Tibial nerve (tissue), 4 donors: ENCODE measurements at regions not wholly inside any gene's neighbourhood (a gene's known extent, or its start where the extent isn't known, plus 50 kb on each side); places are given as distances from the start of the nearest gene placed in this dataset.

Source experiments
- EP300 ChIP-seq, 2 donors: sonication (generic); formaldehyde crosslinking; IDR thresholded peaks; one replicate each; pipeline ENCODE4 v1.6.1; 2017; ENCODE audit warnings: antibody characterized with exemption in 2 of 2, mild to moderate bottlenecking in 1 of 2
- POLR2A ChIP-seq, 2 donors: fragments of 450-650 bp; IDR thresholded peaks; one replicate each; pipeline ENCODE4 v1.6.1; 2017; ENCODE audit warnings: antibody characterized with exemption in 2 of 2, mild to moderate bottlenecking in 2 of 2, moderate library complexity in 2 of 2
- TF ChIP-seq, protein P1 (sequence below), 5 experiments: fragments of 200-600 bp in 3 of 5; fragments of 450-650 bp in 2 of 5; sonication (generic) in 3 of 5; IDR thresholded peaks; one replicate each; pipeline ENCODE4 v1.5.1; 2016 to 2019; ENCODE audit warnings: antibody characterized with exemption in 5 of 5, mild to moderate bottlenecking in 3 of 5, moderate library complexity in 2 of 5

DNA sequence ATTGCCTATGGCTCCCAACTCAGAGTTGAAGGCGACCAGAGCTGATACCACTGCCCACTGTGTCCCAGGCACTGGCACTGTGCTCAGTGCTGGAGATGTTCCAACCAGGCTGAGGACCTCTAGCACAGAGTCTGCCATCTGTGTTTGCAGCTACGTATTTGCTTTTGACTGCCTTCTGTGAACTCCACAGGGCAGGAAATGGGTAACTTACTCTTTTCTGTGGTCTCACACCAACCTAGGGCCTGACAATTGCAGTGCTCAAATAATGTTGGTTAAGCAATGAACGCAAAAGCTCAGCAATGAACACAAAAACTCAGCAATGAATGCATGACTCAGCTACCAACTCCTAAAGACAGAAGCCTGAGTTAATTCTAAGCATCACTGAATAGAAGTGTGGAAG, 202.8 kb downstream of the NUAK1 start:
- TF ChIP-seq, protein P1, sequence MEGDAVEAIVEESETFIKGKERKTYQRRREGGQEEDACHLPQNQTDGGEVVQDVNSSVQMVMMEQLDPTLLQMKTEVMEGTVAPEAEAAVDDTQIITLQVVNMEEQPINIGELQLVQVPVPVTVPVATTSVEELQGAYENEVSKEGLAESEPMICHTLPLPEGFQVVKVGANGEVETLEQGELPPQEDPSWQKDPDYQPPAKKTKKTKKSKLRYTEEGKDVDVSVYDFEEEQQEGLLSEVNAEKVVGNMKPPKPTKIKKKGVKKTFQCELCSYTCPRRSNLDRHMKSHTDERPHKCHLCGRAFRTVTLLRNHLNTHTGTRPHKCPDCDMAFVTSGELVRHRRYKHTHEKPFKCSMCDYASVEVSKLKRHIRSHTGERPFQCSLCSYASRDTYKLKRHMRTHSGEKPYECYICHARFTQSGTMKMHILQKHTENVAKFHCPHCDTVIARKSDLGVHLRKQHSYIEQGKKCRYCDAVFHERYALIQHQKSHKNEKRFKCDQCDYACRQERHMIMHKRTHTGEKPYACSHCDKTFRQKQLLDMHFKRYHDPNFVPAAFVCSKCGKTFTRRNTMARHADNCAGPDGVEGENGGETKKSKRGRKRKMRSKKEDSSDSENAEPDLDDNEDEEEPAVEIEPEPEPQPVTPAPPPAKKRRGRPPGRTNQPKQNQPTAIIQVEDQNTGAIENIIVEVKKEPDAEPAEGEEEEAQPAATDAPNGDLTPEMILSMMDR (IDR thresholded peaks at IDR 0.05), result no peak
- TF ChIP-seq EP300 (IDR thresholded peaks at IDR 0.05) (no peak), POLR2A (IDR thresholded peaks at IDR 0.05) (no peak)
